ENCODE measurements at regions not wholly inside any gene's neighbourhood (a gene's known extent, or its start where the extent isn't known, plus 50 kb on each side); places are given as distances from the start of the nearest gene placed in this dataset.

DNA sequence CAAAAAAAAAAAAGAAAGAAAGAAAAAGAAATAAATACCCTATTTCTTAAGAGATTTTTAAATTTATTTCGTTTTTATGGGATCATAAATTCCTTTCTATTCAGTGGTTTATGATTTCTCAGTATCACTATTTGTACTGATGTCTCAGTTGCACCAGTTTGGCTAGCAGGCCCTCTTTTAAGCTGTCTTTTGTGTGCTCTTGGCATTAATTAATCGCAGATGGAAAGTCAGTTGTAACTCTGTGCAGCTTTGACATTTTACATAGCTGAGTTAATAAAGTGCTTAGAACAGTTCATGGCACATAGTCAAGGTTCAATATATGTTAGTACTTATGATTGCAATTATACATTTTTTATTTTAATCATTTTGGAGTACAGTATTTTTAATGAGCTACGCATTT lies 123.7 kb upstream of the NUDT6 start:
- TF ChIP-seq, protein P1, sequence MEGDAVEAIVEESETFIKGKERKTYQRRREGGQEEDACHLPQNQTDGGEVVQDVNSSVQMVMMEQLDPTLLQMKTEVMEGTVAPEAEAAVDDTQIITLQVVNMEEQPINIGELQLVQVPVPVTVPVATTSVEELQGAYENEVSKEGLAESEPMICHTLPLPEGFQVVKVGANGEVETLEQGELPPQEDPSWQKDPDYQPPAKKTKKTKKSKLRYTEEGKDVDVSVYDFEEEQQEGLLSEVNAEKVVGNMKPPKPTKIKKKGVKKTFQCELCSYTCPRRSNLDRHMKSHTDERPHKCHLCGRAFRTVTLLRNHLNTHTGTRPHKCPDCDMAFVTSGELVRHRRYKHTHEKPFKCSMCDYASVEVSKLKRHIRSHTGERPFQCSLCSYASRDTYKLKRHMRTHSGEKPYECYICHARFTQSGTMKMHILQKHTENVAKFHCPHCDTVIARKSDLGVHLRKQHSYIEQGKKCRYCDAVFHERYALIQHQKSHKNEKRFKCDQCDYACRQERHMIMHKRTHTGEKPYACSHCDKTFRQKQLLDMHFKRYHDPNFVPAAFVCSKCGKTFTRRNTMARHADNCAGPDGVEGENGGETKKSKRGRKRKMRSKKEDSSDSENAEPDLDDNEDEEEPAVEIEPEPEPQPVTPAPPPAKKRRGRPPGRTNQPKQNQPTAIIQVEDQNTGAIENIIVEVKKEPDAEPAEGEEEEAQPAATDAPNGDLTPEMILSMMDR (conservative IDR thresholded peaks at IDR 0.05; ENCODE audit: low read depth, low read length), result no peak
- TF ChIP-seq EZH2phosphoT487 (IDR thresholded peaks at IDR 0.05; ENCODE audit: borderline replicate concordance, low read length) (no peak), EZH2 (IDR thresholded peaks at IDR 0.05; ENCODE audit: low read length, unreplicated experiment) (no peak)
